GM18867 (cell line): ENCODE measurements at regions not wholly inside any gene's neighbourhood (a gene's known extent, or its start where the extent isn't known, plus 50 kb on each side); places are given as distances from the start of the nearest gene placed in this dataset.

Source experiments
- ATAC-seq: cut with Tn5 transposase; IDR thresholded peaks from one replicate; pipeline ENCODE4 v1.9.1; 2021; ENCODE audit warnings: mild to moderate bottlenecking, moderate library complexity; ENCODE audit not compliant: unreplicated experiment

GRCh38 chr4:126265888-126266287 lies 951.1 kb downstream of the FAT4 start:
- no peak for ATAC-seq

DNA sequence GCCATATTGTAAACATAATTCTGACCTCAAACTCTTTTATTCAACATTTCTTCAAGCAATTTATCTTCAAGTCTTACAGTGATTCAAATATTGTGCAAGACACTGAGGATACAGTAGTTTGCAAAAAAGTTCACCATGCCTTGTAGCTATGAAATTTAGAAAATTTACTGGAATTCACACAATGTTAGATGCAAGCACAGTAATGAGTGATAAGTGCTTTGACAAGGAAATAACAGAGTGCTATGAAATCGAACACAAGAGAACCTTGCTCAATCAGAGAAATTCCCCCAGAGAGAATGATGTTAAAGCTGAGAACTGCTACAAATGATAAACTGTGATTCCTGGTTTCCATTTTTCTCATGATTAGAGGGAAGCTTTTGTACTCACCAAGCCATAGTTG lies 952.9 kb downstream of the FAT4 start:
- no peak for ATAC-seq

DNA sequence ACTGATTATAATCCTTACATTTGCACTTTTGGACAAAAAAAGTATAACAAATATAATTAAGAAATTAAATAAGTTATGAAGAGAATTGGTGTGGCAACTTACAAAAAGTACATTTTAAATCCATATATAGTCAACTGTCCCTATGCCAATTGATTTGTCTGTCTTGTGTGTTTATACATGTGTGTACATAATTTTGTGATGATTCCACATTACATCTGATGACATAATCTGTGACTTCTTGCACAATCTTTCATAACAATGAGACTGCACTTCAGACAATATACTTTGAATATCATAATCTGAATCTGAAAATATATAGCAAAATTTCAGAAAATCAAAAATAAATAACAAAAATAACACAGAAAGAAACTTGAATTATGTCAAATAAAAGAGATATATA lies 953.4 kb downstream of the FAT4 start:
- no peak for ATAC-seq

GRCh38 chr4:126269106-126269505 lies 954.4 kb downstream of the FAT4 start:
- no peak for ATAC-seq

GRCh38 chr4:126271292-126271691 lies 956.5 kb downstream of the FAT4 start:
- ATAC-seq: no peak

GRCh38 chr4:126273746-126274145 lies 959.0 kb downstream of the FAT4 start:
- no peak for ATAC-seq

DNA sequence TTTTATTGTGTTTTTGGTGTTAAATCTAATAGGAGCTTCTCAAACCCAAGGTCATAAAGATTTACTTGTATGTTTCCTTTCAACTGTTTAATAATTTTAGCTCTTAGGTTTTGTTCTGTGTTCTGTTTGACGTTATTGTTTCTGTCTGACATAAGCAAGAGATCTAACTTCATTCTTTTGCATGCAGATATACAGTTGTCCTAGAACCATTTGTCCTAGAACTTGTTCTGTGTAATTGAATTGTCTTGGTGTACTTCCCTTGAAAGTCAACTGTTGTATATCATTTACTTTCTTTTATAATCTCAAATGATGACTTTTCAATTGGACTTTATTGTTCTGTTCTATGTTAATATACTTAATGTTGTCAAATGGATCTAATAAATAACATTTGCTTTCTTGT lies 977.1 kb downstream of the FAT4 start:
- ATAC-seq: no peak

DNA sequence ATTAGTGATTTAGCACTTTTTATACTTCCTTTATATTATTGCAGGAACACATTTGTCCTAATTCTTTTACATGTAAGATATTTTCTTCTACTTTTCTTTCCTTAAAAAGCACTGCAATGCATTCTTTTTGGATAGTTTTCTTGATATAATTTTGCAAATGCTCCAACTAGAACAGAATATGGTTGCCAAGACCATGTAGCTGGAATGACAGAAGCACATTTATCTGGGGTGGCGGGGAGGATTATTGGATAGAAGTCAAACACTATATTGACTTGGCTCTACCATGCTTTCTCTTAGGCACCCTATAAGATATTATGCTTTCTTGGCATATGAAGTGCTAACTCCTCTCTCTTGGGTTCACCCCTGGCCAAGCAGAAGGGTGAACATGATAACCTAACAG lies 983.5 kb downstream of the FAT4 start:
- ATAC-seq: no peak

GRCh38 chr4:126306152-126306869 lies 991.6 kb downstream of the FAT4 start:
- ATAC-seq: no peak

DNA sequence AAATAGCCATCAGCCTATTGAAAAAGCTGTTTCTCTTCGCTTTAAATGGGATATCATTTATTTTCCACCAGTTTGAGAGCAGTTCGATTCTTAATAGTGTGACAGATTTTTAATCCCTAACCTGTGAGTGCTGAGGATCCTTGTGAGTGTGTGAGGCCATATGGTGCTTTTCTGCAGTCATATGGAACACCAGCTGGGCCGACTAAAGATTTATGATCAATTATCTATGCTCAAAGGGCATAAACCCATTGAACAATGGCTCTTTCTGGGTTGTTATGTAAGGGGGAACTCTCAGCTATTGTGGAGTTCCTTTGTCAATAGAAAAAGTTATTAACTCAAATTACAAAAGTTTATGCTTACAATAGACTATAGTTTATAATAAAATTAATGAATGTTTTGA lies 1003.6 kb downstream of the FAT4 start:
- ATAC-seq: no peak

DNA sequence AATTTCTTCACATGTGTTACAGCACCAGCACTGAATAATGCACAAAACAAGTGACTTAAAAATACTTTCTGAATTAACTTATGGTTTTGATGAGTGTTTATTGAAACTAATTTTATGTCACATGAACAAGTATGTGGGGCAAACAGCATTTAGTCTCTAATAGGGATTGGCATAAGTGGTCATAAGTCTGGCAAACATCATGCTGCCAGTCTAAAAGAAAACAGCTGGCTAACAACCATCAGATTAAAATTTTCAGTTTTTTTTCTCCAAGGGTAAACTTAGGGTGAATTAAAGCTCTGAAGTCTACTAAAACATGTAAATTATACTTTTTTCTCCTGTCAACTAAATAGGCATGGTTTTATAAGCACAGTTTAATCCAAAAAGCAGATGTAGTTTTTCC lies 1014.2 kb downstream of the FAT4 start:
- ATAC-seq: no peak

- ATAC-seq: no peak
These were observed 1023.8 kb downstream of the FAT4 start for GRCh38 chr4:126338548-126338947.

DNA sequence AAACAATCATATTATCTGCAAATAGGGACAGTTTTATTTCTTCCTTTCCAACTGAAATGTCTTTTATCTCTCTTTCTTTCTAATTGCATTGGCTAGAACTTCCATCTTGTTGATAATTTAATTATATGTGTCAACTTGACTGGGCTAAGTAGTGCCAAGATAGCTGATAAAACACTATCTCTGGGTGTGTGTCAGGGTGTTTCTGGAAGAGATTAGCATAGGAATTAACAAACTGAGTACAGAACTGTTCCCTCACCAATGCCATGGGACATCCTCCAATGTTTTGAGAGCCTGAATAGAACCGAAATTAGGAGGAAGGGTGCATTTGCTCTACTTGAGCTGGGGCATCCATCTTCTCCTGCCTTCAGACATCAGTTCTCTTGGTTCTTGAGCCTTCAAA lies 1027.2 kb downstream of the FAT4 start:
- ATAC-seq: no peak

DNA sequence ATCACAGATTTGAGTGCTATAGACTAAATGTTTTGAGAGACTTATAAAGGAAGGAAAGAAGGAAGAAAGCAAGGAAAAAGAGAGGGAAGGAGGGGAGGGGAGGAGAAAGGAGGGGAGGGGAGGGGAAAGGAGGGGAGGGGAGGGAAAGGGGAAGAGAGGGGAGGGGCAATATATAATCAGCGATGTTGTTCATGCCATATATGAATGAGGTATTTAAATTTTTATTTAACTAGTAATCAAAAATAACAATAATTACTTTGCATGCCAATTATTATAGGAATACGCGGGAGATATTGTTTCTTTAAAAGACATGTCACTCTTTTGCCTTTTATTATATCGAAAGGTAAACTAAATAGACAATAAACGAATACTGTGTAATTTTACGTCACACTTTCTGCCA lies 1029.7 kb downstream of the FAT4 start:
- no peak for ATAC-seq

DNA sequence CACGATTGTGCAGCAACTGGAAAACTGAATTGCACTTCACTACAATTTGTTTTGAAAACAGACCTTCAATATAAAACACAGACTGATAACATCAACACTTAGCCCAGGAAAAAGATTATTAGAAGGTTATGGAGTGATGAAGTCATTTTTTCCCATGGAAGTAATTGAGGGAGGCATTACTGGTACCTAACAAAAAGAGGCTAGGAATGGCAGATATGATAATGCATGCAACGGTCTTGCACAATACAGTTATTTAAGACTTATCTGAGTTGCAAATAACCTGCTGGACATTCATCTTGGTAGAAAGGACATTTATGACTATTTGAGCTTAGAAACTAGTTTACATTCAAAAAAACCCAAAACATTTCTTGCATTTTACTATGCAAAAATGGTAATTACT lies 1031.9 kb downstream of the FAT4 start:
- ATAC-seq: no peak

DNA sequence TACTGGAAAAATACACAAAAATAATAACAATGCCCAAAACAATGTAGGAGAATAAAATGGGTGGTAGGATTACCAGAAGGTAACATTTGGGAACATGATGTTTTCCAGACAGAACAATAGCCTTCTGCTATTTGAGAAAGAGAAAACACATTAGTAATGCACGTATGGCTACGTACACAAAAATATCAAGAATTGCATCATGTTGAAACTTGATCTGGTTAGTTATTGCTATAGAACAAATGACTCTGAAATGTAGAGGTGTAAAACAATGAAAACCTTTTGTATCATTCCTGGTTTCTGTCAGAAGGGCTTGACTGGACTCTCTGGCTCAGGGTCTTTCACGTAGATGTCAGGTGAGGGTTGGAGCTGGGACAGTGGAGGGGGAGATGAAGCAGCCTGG lies 1040.0 kb downstream of the FAT4 start:
- ATAC-seq: no peak

GRCh38 chr4:126358041-126358440 lies 1043.3 kb downstream of the FAT4 start:
- ATAC-seq: no peak

DNA sequence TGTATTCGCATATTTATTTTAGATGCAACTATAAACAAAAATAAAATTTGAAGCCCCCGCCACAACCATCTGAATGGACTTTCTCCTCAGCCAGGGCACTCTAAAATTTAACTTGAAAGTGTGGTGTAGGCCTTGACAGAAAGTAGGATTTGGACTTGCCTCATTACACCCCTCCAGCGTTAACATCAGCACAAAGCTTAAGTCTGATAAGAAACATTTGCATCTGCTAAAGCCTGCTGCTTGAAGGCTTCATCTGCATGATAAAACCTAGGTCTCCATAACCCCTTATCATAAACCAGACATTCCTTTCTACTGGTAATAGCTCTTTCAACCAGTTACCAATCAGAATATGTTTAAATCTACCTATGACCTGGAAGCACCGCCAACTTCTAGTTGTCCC lies 1046.5 kb downstream of the FAT4 start:
- ATAC-seq: no peak

DNA sequence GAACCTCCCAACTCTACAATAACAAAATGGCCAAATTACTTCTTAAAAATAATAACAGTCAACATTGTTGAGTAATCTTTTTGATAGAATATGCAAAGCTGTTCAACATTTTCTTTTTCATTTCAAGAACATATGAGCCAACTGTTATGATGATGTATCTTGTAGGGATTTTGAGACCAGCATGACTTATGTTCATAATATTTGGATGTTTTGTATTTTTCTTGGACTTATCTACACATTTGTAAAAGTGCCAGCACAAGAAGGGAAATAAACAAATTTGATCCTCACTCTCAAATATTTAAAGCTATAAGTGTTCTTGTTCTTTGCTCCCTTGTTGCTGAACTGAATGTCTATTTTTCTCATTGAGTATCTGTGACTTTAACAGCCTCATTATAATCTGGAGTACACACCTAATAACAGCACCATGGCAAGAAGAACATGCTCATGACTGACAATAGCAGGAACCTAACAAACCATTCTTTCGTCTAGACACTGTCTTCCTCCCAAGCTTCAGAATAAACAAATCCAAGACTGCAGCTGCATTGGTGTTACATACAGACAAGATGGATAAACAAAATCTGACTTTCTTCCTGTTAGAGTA lies 1049.7 kb downstream of the FAT4 start:
- ATAC-seq: no peak

DNA sequence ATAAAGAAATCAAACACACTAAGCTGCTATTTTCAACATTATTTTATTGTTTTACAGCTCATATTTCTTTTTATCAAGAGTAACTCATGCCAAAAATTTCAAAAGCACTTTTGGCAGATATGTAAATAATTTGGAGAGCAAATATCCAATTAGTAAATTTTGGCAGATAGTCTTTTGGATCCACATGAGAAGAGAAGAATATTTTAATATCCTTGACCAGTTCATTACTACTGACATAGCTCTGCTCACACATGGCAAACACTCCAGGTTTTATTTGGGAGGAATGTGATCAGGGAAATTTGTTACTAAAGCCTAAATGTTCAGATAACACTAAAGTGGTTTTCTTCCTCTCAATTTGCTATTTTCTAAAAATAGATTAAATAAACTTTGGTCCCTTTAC lies 1054.3 kb downstream of the FAT4 start:
- ATAC-seq: no peak

DNA sequence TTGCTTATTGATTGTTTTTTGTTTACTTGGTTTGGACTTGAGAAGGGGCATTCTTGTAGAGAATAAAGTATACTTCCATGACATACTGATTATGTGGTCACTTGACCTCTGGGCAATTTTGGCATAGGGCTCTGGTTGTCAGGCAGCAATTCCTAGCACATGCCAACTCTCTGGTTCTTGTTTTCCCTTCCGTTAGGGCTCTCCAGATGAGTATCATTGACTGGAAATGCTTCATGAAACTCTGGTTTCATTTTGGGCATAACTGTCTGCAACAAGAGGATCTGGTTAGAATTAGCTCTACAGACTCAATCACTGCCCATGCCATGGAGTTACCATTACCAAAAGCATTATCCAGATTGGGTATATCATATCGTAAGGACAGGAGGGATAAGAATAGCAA lies 1057.9 kb downstream of the FAT4 start:
- no peak for ATAC-seq

- no peak for ATAC-seq
These were observed 1060.8 kb downstream of the FAT4 start for GRCh38 chr4:126375462-126376054.

- no peak for ATAC-seq
These were observed 1071.2 kb downstream of the FAT4 start for GRCh38 chr4:126385954-126386353.
